ENCODE measurements at regions not wholly inside any gene's neighbourhood (a gene's known extent, or its start where the extent isn't known, plus 50 kb on each side); places are given as distances from the start of the nearest gene placed in this dataset.
"Not testable (repeated sequence)": the region's sequence is repeated elsewhere in the genome, so short reads cannot be mapped to it uniquely, and the experiment has no call there.

GRCh38 chr1:147103416-147104155, 68.7 kb downstream of the PRKAB2 start:
- DNase-seq; intact Hi-C loops (cut with DNase I; ENCODE audit: low total_unique reads); H3K4me3 ChIP-seq; H3K9me3 ChIP-seq; H3K4me1 ChIP-seq; in situ Hi-C loops (cut with MboI; ENCODE audit: low sequenced_read_pairs in 4 of 4); H3K36me3 ChIP-seq; ATAC-seq; H3K27ac ChIP-seq; H3K27me3 ChIP-seq: not testable (repeated sequence)

DNA sequence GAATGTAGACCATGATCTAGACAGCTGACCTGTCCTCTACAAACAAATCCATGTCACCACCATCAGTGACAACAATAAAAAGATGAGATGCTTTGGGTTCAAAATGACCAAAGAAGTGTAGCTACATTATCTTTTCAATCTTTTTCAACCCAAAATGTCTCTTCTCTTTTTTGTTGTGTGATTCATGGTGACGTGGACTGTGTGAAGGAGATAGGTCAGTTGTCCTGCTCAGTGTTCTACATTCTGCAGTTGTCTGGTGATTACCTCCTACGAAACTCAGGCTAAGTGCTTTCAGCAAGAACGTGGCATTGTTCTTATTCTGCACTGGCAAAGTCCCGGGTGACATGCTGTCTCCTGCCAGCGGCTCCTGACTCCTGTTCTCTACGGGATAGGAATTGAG, 73.1 kb downstream of the PRKAB2 start:
- Histone ChIP-seq H3K27ac (no peak overlapping the region), H3K36me3 (no peaks in the 10 kb centered on the region), H3K4me3 (no peak overlapping the region), H3K9me3 (no peaks in the 10 kb centered on the region), H3K27me3 (no peaks in the 10 kb centered on the region), H3K4me1 (no peaks in the 10 kb centered on the region)
- DNase-seq (no peak), ATAC-seq (no peak)
- in situ Hi-C loops (cut with MboI; ENCODE audit: low sequenced_read_pairs in 4 of 4): no loop called here
- TF ChIP-seq, protein P1, sequence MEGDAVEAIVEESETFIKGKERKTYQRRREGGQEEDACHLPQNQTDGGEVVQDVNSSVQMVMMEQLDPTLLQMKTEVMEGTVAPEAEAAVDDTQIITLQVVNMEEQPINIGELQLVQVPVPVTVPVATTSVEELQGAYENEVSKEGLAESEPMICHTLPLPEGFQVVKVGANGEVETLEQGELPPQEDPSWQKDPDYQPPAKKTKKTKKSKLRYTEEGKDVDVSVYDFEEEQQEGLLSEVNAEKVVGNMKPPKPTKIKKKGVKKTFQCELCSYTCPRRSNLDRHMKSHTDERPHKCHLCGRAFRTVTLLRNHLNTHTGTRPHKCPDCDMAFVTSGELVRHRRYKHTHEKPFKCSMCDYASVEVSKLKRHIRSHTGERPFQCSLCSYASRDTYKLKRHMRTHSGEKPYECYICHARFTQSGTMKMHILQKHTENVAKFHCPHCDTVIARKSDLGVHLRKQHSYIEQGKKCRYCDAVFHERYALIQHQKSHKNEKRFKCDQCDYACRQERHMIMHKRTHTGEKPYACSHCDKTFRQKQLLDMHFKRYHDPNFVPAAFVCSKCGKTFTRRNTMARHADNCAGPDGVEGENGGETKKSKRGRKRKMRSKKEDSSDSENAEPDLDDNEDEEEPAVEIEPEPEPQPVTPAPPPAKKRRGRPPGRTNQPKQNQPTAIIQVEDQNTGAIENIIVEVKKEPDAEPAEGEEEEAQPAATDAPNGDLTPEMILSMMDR (IDR thresholded peaks at IDR 0.05 in 4 of 5, conservative IDR thresholded peaks at IDR 0.05 in 1 of 5): no peak
- TF ChIP-seq POLR2A (IDR thresholded peaks at IDR 0.05): no peak
- intact Hi-C loops (cut with DNase I; ENCODE audit: low total_unique reads): no loop called here

DNA sequence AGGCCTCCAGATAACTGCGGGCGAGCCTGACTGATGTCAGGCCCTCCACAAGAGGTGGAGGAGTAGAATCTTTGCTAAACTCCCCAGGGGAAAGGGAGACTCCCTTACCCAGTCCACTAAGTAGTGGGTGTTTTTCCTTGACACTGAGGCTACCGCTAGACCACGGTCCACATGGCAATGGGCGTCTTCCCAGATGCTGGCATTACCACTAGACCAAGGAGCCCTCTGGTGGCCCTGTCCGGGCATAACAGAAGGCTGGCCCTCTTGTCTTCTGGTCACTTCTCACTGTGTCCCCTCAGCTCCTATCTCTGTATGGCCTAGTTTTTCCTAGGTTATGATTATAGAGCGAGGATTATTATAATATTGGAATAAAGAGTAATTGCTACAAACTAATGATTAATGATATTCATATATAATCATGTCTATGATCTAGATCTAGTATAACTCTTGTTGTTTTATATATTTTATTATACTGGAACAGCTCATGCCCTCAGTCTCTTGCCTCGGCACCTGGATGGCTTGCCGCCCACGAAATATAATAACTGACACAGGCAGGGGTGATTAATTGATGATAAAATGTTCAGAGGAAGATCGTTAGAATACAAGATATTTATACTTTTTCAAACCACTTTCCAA, 73.8 kb downstream of the PRKAB2 start:
- DNase-seq; in situ Hi-C loops (cut with MboI; ENCODE audit: low sequenced_read_pairs in 4 of 4); H3K27me3 ChIP-seq; ATAC-seq; H3K27ac ChIP-seq; H3K9me3 ChIP-seq; H3K36me3 ChIP-seq; H3K4me3 ChIP-seq; intact Hi-C loops (cut with DNase I; ENCODE audit: low total_unique reads); H3K4me1 ChIP-seq: not testable (repeated sequence)
- TF ChIP-seq, protein P1 (IDR thresholded peaks at IDR 0.05 in 4 of 5, conservative IDR thresholded peaks at IDR 0.05 in 1 of 5): peak in 1 of 5 experiments; percentile 23

- no peaks in the 10 kb centered on the region for H3K4me1 ChIP-seq
- DNase-seq (no peak), ATAC-seq (no peak)
- H3K27ac ChIP-seq: no peak overlapping the region
- in situ Hi-C loops (cut with MboI; ENCODE audit: low sequenced_read_pairs in 4 of 4): no loop called here
- H3K4me3 ChIP-seq: no peak overlapping the region
- intact Hi-C loops (cut with DNase I; ENCODE audit: low total_unique reads): no loop called here
- no peaks in the 10 kb centered on the region for H3K36me3 ChIP-seq
- H3K9me3 ChIP-seq: no peaks in the 10 kb centered on the region
- H3K27me3 ChIP-seq: no peaks in the 10 kb centered on the region
- TF ChIP-seq, protein P1 (IDR thresholded peaks at IDR 0.05 in 4 of 5, conservative IDR thresholded peaks at IDR 0.05 in 1 of 5): no peak
- TF ChIP-seq POLR2A (IDR thresholded peaks at IDR 0.05): no peak
These were observed 76.6 kb downstream of the PRKAB2 start for GRCh38 chr1:147095691-147096090.

DNA sequence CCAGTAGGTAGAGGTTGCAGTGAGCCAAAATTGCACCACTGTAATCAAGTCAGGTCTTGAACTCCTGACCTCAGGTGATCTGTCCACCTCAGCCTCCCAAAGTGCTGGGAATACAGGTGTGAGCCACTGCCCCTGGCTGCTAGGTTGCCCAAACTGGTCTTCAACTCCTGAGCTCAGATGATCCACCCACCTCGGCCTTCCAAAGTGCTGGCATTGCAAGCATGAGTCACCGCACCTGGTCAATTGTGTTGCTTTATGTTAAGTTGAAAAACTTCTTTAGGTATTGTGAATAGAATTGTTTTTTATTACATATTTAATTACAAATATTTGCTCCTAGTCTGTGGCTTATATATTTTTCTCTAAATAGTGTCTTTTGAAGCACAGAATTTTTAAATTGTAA, 80.5 kb downstream of the PRKAB2 start:
- H3K27me3 ChIP-seq: peaks cover 0 to 10% (median 0%) of the 10 kb centered on the region in 3 donors
- H3K4me3 ChIP-seq: no peak overlapping the region
- no peak for TF ChIP-seq POLR2A (IDR thresholded peaks at IDR 0.05)
- TF ChIP-seq, protein P1 (IDR thresholded peaks at IDR 0.05 in 4 of 5, conservative IDR thresholded peaks at IDR 0.05 in 1 of 5): no peak
- H3K36me3 ChIP-seq: no peaks in the 10 kb centered on the region
- ATAC-seq (no peak), DNase-seq (no peak)
- no peaks in the 10 kb centered on the region for H3K4me1 ChIP-seq
- no peak overlapping the region for H3K27ac ChIP-seq
- intact Hi-C loops (cut with DNase I; ENCODE audit: low total_unique reads): no loop called here
- in situ Hi-C loops (cut with MboI; ENCODE audit: low sequenced_read_pairs in 4 of 4): no loop called here
- no peaks in the 10 kb centered on the region for H3K9me3 ChIP-seq
